Trophoblast cell (in vitro differentiated cells and primary cell): ENCODE measurements at regions not wholly inside any gene's neighbourhood (a gene's known extent, or its start where the extent isn't known, plus 50 kb on each side); places are given as distances from the start of the nearest gene placed in this dataset.

ENCODE experiments used
- DNase-seq, 2 donors: peaks; one replicate each; pipeline ENCODE4 v3.0.0-alpha.2; 2016
- H2AFZ ChIP-seq: 2 replicates; pipeline ENCODE4 v1.6.1; 2013; ENCODE audit warnings: low read length, moderate library complexity, mild to moderate bottlenecking; ENCODE audit not compliant: insufficient read depth, poor library complexity
- H2AK5ac ChIP-seq: 2 replicates; pipeline ENCODE4 v1.6.1; 2013; ENCODE audit warnings: mild to moderate bottlenecking, low read length
- H2BK120ac ChIP-seq: 2 replicates; pipeline ENCODE4 v1.6.1; 2013; ENCODE audit warnings: low read length, mild to moderate bottlenecking, moderate library complexity; ENCODE audit not compliant: insufficient read depth, poor library complexity
- H2BK12ac ChIP-seq: 2 replicates; pipeline ENCODE4 v1.6.1; 2013; ENCODE audit warnings: mild to moderate bottlenecking, low read length, moderate library complexity
- H2BK5ac ChIP-seq: 2 replicates; pipeline ENCODE4 v1.6.1; 2013; ENCODE audit warnings: low read length, low read depth, moderate library complexity, mild to moderate bottlenecking; ENCODE audit not compliant: poor library complexity
- H3K14ac ChIP-seq: 2 replicates; pipeline ENCODE4 v1.6.1; 2013; ENCODE audit warnings: mild to moderate bottlenecking, low read length
- H3K18ac ChIP-seq: 2 replicates; pipeline ENCODE4 v1.6.1; 2013; ENCODE audit warnings: mild to moderate bottlenecking, low read length
- H3K23ac ChIP-seq: 2 replicates; pipeline ENCODE4 v1.6.1; 2013; ENCODE audit warnings: low read length
- H3K27ac ChIP-seq: 2 replicates; pipeline ENCODE4 v1.5.1; 2013; ENCODE audit warnings: low read depth, mild to moderate bottlenecking, inconsistent platforms, low read length, moderate library complexity
- H3K27me3 ChIP-seq: 2 replicates; pipeline ENCODE4 v1.6.1; 2013; ENCODE audit warnings: inconsistent platforms, mild to moderate bottlenecking, low read length, moderate library complexity; ENCODE audit not compliant: insufficient read depth
- H3K36me3 ChIP-seq, 2 experiments: 1 replicate in 1 of 2; 2 replicates in 1 of 2; pipeline ENCODE4 v1.6.1; 2013; ENCODE audit warnings: low read length in 2 of 2, mild to moderate bottlenecking in 2 of 2, moderate library complexity in 1 of 2; ENCODE audit not compliant: insufficient read depth in 2 of 2, control insufficient read depth in 1 of 2
- H3K4ac ChIP-seq: 2 replicates; pipeline ENCODE4 v1.6.1; 2013; ENCODE audit warnings: low read depth, mild to moderate bottlenecking, low read length, moderate library complexity
- H3K4me1 ChIP-seq, 2 experiments: 1 replicate in 1 of 2; 2 replicates in 1 of 2; pipeline ENCODE4 v1.6.1; 2013; ENCODE audit warnings: low read length in 2 of 2, mild to moderate bottlenecking in 2 of 2, moderate library complexity in 1 of 2; ENCODE audit not compliant: insufficient read depth in 2 of 2, control insufficient read depth in 1 of 2
- H3K4me2 ChIP-seq: 2 replicates; pipeline ENCODE4 v1.6.1; 2013; ENCODE audit warnings: inconsistent platforms, mild to moderate bottlenecking, low read length, moderate library complexity
- H3K4me3 ChIP-seq: 2 replicates; pipeline ENCODE4 v1.5.1; 2013; ENCODE audit warnings: mild to moderate bottlenecking, low read depth, low read length, inconsistent platforms
- H3K79me1 ChIP-seq: one replicate; pipeline ENCODE4 v1.6.1; 2013; ENCODE audit warnings: low read length
- H3K79me2 ChIP-seq: 2 replicates; pipeline ENCODE4 v1.6.1; 2013; ENCODE audit warnings: low read length, mild to moderate bottlenecking; ENCODE audit not compliant: control insufficient read depth, insufficient read depth, poor library complexity
- H3K9ac ChIP-seq: 2 replicates; pipeline ENCODE4 v1.6.1; 2013; ENCODE audit warnings: mild to moderate bottlenecking, low read length
- H3K9me3 ChIP-seq: 2 replicates; pipeline ENCODE4 v1.6.1; 2013; ENCODE audit warnings: low read depth, mild to moderate bottlenecking, control low read depth, inconsistent platforms, low read length; ENCODE audit not compliant: insufficient read depth
- H4K12ac ChIP-seq: 2 replicates; pipeline ENCODE4 v1.6.1; 2013; ENCODE audit warnings: low read depth, mild to moderate bottlenecking, low read length, moderate library complexity
- H4K8ac ChIP-seq: 2 replicates; pipeline ENCODE4 v1.6.1; 2013; ENCODE audit warnings: low read depth, mild to moderate bottlenecking, low read length, moderate library complexity
- H4K91ac ChIP-seq: one replicate; pipeline ENCODE4 v1.6.1; 2013; ENCODE audit warnings: low read depth, mild to moderate bottlenecking, low read length, moderate library complexity
- WGBS: extraction: QIAGEN DNeasy Blood & Tissue Kit; methylation state at CpG from one replicate; pipeline ENCODE4 v1.1.7; 2013; ENCODE audit warnings: missing lambda C conversion rate; ENCODE audit not compliant: insufficient read length, insufficient coverage; ENCODE audit errors: extremely low coverage; 5-methylcytosine and 5-hydroxymethylcytosine counted together

- no peak for DNase-seq
- Histone ChIP-seq H2AK5ac (no peak overlapping the region), H4K8ac (no peak overlapping the region), H3K9ac (no peak overlapping the region), H4K91ac (no peak overlapping the region), H2BK12ac (no peak overlapping the region), H3K18ac (no peak overlapping the region), H3K23ac (no peak overlapping the region), H3K4me1 (no peaks in the 10 kb centered on the region), H3K9me3 (no peaks in the 10 kb centered on the region), H3K4ac (no peak overlapping the region), H2AFZ (no peak overlapping the region), H3K36me3 (no peaks in the 10 kb centered on the region), H3K14ac (no peak overlapping the region), H3K4me2 (no peak overlapping the region), H2BK5ac (no peak overlapping the region), H2BK120ac (no peak overlapping the region), H3K27ac (no peak overlapping the region), H3K27me3 (no peaks in the 10 kb centered on the region), H3K79me1 (no peaks in the 10 kb centered on the region), H3K79me2 (no peaks in the 10 kb centered on the region), H3K4me3 (no peak overlapping the region), H4K12ac (no peak overlapping the region)
- no CpG with 5 or more reads among the region's 6 CpGs for WGBS
Observed at GRCh38 chr4:125979950-125980349, 665.2 kb downstream of the FAT4 start.

- Histone ChIP-seq H3K18ac (no peak overlapping the region), H2BK5ac (no peak overlapping the region), H3K4me2 (no peak overlapping the region), H3K23ac (no peak overlapping the region), H3K9ac (no peak overlapping the region), H4K8ac (no peak overlapping the region), H3K4ac (no peak overlapping the region), H2BK12ac (no peak overlapping the region), H3K36me3 (no peaks in the 10 kb centered on the region), H3K4me3 (no peak overlapping the region), H2AFZ (no peak overlapping the region), H2BK120ac (no peak overlapping the region), H3K9me3 (no peaks in the 10 kb centered on the region), H3K14ac (no peak overlapping the region), H3K79me1 (no peaks in the 10 kb centered on the region), H4K12ac (no peak overlapping the region), H2AK5ac (no peak overlapping the region), H4K91ac (no peak overlapping the region), H3K79me2 (no peaks in the 10 kb centered on the region), H3K27me3 (no peaks in the 10 kb centered on the region), H3K27ac (no peak overlapping the region), H3K4me1 (no peaks in the 10 kb centered on the region)
- WGBS: no CpG with 5 or more reads among the region's 1 CpG
- DNase-seq: no peak
Observed at GRCh38 chr4:125983168-125983567, 668.4 kb downstream of the FAT4 start.

GRCh38 chr4:125985856-125986255 is 671.1 kb downstream of the FAT4 start:
- Histone ChIP-seq H3K23ac (no peak overlapping the region), H3K18ac (no peak overlapping the region), H3K14ac (no peak overlapping the region), H4K91ac (no peak overlapping the region), H3K4me2 (no peak overlapping the region), H2BK120ac (no peak overlapping the region), H2BK5ac (no peak overlapping the region), H2BK12ac (no peak overlapping the region), H3K4ac (no peak overlapping the region), H3K36me3 (no peaks in the 10 kb centered on the region), H3K79me1 (no peaks in the 10 kb centered on the region), H4K12ac (no peak overlapping the region), H3K79me2 (no peaks in the 10 kb centered on the region), H2AK5ac (no peak overlapping the region), H3K27me3 (no peaks in the 10 kb centered on the region), H3K9ac (no peak overlapping the region), H3K4me1 (no peaks in the 10 kb centered on the region), H3K9me3 (no peaks in the 10 kb centered on the region), H3K27ac (no peak overlapping the region), H4K8ac (no peak overlapping the region), H2AFZ (no peak overlapping the region), H3K4me3 (no peak overlapping the region)
- WGBS: no CpG with 5 or more reads among the region's 3 CpGs
- no peak for DNase-seq

- no peak overlapping the region for H3K4ac ChIP-seq
- no peaks in the 10 kb centered on the region for H3K4me1 ChIP-seq
- no CpG with 5 or more reads among the region's 7 CpGs for WGBS
- no peak overlapping the region for H2BK12ac ChIP-seq
- no peak overlapping the region for H4K12ac ChIP-seq
- no peaks in the 10 kb centered on the region for H3K79me1 ChIP-seq
- H3K9ac ChIP-seq: no peak overlapping the region
- H2AK5ac ChIP-seq: no peak overlapping the region
- no peak overlapping the region for H2BK5ac ChIP-seq
- no peak overlapping the region for H3K4me2 ChIP-seq
- no peaks in the 10 kb centered on the region for H3K27me3 ChIP-seq
- H4K91ac ChIP-seq: no peak overlapping the region
- H3K79me2 ChIP-seq: no peaks in the 10 kb centered on the region
- H3K14ac ChIP-seq: no peak overlapping the region
- no peaks in the 10 kb centered on the region for H3K36me3 ChIP-seq
- H2AFZ ChIP-seq: no peak overlapping the region
- no peak overlapping the region for H3K18ac ChIP-seq
- no peak overlapping the region for H3K23ac ChIP-seq
- H2BK120ac ChIP-seq: no peak overlapping the region
- no peak overlapping the region for H4K8ac ChIP-seq
- DNase-seq: no peak
- H3K4me3 ChIP-seq: no peak overlapping the region
- H3K27ac ChIP-seq: no peak overlapping the region
- no peaks in the 10 kb centered on the region for H3K9me3 ChIP-seq
Observed at GRCh38 chr4:125986307-125986706, 671.6 kb downstream of the FAT4 start.
